ENCODE measurements at regions not wholly inside any gene's neighbourhood (a gene's known extent, or its start where the extent isn't known, plus 50 kb on each side); places are given as distances from the start of the nearest gene placed in this dataset.

DNA sequence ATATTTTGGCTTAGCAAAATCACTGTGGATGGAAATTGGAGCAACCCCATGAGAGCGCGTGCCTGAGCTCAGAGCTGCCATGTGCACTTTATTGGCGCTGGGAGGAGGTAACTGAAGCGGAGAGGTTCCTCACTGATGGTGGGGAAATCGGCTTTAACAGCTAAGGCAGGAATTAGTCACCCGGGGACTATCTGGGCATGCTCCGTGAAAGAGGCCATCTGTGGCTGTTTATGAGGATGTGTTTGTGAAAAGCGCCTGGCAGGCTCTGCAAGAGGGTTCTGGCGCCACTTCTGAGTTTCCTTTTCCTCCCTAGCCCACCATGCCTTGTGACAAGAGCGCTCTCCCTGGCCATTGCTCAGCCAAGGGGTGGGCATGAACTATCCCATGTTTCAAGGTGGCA lies 815.6 kb downstream of the UQCRFS1 start:
- ChIA-PET POLR2A (no interaction called here), CTCF (no interaction called here)
- no peak for DNase-seq (ENCODE audit: extremely low spot score)
- TF ChIP-seq FOXK2 (IDR thresholded peaks at IDR 0.05) (no peak), SUZ12 (IDR thresholded peaks at IDR 0.05) (no peak), SP1 (IDR thresholded peaks at IDR 0.05) (no peak), HDGF (IDR thresholded peaks at IDR 0.05; ENCODE audit: borderline replicate concordance) (no peak), ARNT (IDR thresholded peaks at IDR 0.05) (no peak), FOXM1 (IDR thresholded peaks at IDR 0.05; ENCODE audit: borderline replicate concordance) (no peak), L3MBTL2 (conservative IDR thresholded peaks at IDR 0.05) (no peak), TARDBP (IDR thresholded peaks at IDR 0.05) (no peak), LEF1 (IDR thresholded peaks at IDR 0.05; ENCODE audit: borderline replicate concordance) (no peak), CTBP1 (IDR thresholded peaks at IDR 0.05; ENCODE audit: borderline replicate concordance) (no peak), ELF4 (IDR thresholded peaks at IDR 0.05) (no peak), FOXA1 (IDR thresholded peaks at IDR 0.05) (no peak), BHLHE40 (IDR thresholded peaks at IDR 0.05; ENCODE audit: borderline replicate concordance) (no peak)
- TF ChIP-seq, protein P1, sequence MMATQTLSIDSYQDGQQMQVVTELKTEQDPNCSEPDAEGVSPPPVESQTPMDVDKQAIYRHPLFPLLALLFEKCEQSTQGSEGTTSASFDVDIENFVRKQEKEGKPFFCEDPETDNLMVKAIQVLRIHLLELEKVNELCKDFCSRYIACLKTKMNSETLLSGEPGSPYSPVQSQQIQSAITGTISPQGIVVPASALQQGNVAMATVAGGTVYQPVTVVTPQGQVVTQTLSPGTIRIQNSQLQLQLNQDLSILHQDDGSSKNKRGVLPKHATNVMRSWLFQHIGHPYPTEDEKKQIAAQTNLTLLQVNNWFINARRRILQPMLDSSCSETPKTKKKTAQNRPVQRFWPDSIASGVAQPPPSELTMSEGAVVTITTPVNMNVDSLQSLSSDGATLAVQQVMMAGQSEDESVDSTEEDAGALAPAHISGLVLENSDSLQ (IDR thresholded peaks at IDR 0.05) = no peak

DNA sequence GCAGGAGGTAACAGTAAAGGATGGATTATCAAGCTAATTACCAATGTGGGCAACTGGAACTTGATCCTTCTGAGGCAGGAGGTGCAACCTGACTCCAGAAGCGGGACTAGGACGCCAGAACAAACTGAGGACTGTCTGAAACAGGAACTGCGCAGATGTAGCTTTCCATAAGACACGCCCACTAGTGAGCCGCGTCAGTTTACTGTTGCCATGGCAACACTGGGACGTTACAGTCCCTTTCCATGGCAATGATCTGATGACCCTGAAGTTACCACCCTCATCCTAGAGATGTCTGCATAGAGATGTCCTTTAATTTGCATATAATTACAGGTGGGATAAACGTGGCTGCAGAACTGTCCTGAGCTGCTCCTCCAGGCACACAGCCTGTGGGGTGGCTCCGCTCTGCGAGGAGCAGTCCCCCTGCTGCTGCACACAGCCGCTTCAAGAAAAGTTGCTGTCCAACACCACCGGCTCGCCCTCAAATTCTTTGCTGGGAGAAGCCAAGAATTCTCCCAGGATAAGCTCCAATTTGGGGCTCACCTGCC lies 816.6 kb downstream of the UQCRFS1 start:
- ChIA-PET CTCF (no interaction called here), POLR2A (no interaction called here)
- no peak for DNase-seq (ENCODE audit: extremely low spot score)
- TF ChIP-seq TARDBP (IDR thresholded peaks at IDR 0.05) = no peak
- no peak for TF ChIP-seq FOXA1 (IDR thresholded peaks at IDR 0.05)
- TF ChIP-seq FOXK2 (IDR thresholded peaks at IDR 0.05) = no peak
- TF ChIP-seq, protein P1 (IDR thresholded peaks at IDR 0.05) = no peak
- no peak for TF ChIP-seq NFRKB (IDR thresholded peaks at IDR 0.05)
- TF ChIP-seq SUZ12 (IDR thresholded peaks at IDR 0.05) = no peak
- TF ChIP-seq FOXM1 (IDR thresholded peaks at IDR 0.05; ENCODE audit: borderline replicate concordance) = no peak
- no peak for TF ChIP-seq ARNT (IDR thresholded peaks at IDR 0.05)
- no peak for TF ChIP-seq BHLHE40 (IDR thresholded peaks at IDR 0.05; ENCODE audit: borderline replicate concordance)
- TF ChIP-seq LEF1 (IDR thresholded peaks at IDR 0.05; ENCODE audit: borderline replicate concordance) = no peak
- no peak for TF ChIP-seq CTBP1 (IDR thresholded peaks at IDR 0.05; ENCODE audit: borderline replicate concordance)
- no peak for TF ChIP-seq ZNF384 (IDR thresholded peaks at IDR 0.05)
- TF ChIP-seq ELF4 (IDR thresholded peaks at IDR 0.05) = no peak
- no peak for TF ChIP-seq HDGF (IDR thresholded peaks at IDR 0.05; ENCODE audit: borderline replicate concordance)
- TF ChIP-seq L3MBTL2 (conservative IDR thresholded peaks at IDR 0.05) = no peak
- TF ChIP-seq SP1 (IDR thresholded peaks at IDR 0.05) = no peak

DNA sequence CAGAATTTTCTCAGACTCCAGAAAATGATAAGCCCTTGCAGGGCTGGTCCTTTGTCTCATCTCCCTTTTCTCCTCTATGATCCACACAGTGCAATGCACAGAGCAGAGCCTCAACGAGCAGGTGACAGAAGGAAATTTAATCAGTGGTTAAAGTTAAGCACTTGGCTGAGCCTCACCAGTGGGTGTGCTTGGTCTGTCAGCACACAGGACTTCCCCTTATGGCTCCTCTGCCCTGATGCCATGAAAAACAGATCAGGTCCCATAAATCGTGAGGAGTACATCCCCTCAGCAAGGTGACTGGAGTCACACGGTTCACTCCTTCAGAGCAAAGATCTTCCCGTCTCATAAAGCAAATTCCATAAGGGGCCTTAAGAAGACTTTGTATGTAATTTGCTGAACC lies 818.2 kb downstream of the UQCRFS1 start:
- CTCF ChIA-PET = no interaction called here
- POLR2A ChIA-PET = no interaction called here
- TF ChIP-seq ARNT (IDR thresholded peaks at IDR 0.05) (no peak), NFRKB (IDR thresholded peaks at IDR 0.05) (no peak), LEF1 (IDR thresholded peaks at IDR 0.05; ENCODE audit: borderline replicate concordance) (no peak), TARDBP (IDR thresholded peaks at IDR 0.05) (no peak), ELF4 (IDR thresholded peaks at IDR 0.05) (no peak), HDGF (IDR thresholded peaks at IDR 0.05; ENCODE audit: borderline replicate concordance) (no peak), BHLHE40 (IDR thresholded peaks at IDR 0.05; ENCODE audit: borderline replicate concordance) (no peak), ZNF384 (IDR thresholded peaks at IDR 0.05) (no peak), FOXA1 (IDR thresholded peaks at IDR 0.05) (no peak)
- no peak for DNase-seq (ENCODE audit: extremely low spot score)

DNA sequence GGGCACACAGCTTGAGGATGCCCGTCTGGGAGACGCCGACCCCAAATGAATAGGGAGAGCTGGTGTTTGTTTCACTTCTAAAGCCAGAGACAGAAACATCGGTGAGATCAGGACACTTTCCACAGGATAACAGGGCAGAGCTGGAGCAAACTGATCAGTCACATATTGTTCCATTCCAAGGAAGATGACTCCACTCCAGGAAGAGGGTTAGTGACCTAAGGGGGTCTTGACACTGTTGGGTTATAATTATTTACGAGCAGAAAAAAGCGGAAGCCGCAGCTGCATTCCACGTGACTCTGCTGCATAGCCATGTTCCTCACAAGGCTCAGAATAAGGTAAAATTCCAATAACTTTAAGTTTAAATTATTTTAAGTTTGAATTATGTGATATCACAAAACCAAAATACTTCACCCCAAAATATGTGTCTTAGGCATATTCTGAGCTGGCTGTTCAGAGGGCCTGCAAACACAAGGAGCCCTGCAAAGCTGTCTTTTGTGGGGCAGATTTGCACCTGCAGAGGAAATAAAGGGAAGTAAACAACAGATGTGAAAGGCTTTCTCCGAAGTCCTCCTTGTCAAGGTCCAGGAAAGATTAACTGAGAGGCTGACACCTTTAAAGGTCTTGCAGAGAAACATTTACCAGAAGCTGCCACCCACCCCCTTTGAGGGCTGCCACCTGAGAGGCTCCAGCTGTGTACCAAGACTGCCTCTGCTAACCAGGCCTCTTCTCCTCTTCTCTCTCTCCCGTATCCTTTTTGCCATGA lies 819.2 kb downstream of the UQCRFS1 start:
- CTCF ChIA-PET = no interaction called here
- POLR2A ChIA-PET = no interaction called here
- DNase-seq (ENCODE audit: extremely low spot score) = no peak
- TF ChIP-seq ELF4 (IDR thresholded peaks at IDR 0.05) (no peak), SP1 (IDR thresholded peaks at IDR 0.05) (no peak), BHLHE40 (IDR thresholded peaks at IDR 0.05; ENCODE audit: borderline replicate concordance) (no peak), HDGF (IDR thresholded peaks at IDR 0.05; ENCODE audit: borderline replicate concordance) (no peak), CTBP1 (IDR thresholded peaks at IDR 0.05; ENCODE audit: borderline replicate concordance) (no peak), FOXM1 (IDR thresholded peaks at IDR 0.05; ENCODE audit: borderline replicate concordance) (no peak), NFRKB (IDR thresholded peaks at IDR 0.05) (no peak), ARNT (IDR thresholded peaks at IDR 0.05) (no peak), ZNF384 (IDR thresholded peaks at IDR 0.05) (no peak), FOXA1 (IDR thresholded peaks at IDR 0.05) (no peak)
- TF ChIP-seq, protein P1 (IDR thresholded peaks at IDR 0.05) = no peak

DNA sequence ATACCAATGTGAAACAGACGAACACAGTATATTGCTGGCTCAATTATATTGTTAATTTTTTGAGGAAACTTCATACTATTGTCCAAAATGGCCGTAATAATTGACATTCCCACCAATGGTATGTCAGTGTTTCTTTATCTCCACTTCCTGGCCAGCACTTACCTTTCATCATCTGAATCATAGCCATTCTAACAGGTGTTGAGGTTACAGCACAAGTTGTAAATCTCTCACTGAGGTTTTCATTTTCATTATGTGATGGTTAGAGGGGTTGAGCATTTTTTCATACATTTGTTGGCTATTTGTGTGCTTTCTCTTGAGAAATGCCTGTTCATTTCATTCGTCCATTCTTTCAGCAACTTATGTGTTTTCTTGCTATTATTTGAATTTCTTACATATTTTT lies 824.0 kb downstream of the UQCRFS1 start:
- ChIA-PET CTCF (no interaction called here), POLR2A (no interaction called here)
- no peak for TF ChIP-seq L3MBTL2 (conservative IDR thresholded peaks at IDR 0.05)
- no peak for TF ChIP-seq SP1 (IDR thresholded peaks at IDR 0.05)
- no peak for DNase-seq (ENCODE audit: extremely low spot score)

DNA sequence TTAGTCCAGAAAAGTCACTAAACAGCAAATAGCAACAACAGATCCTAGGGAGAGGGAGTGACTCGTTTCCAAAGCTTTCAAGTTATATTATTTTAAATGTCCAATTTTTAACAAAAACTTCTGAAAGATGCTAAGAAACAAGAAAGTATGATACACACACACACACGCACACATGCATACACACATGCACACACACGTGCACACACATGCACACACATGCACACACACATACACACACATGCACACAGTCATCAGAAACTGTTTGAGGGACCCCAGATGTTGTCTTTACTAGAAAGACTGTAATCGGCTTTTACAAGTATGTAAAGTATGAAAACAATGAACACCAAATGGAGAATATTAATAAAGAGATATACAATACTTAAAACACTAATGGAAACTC lies 825.4 kb downstream of the UQCRFS1 start:
- TF ChIP-seq FOXA1 (IDR thresholded peaks at IDR 0.05) = no peak
- TF ChIP-seq CTBP1 (IDR thresholded peaks at IDR 0.05; ENCODE audit: borderline replicate concordance) = no peak
- no peak for TF ChIP-seq ZNF384 (IDR thresholded peaks at IDR 0.05)
- TF ChIP-seq SUZ12 (IDR thresholded peaks at IDR 0.05) = no peak
- no peak for TF ChIP-seq NFRKB (IDR thresholded peaks at IDR 0.05)
- no peak for TF ChIP-seq TARDBP (IDR thresholded peaks at IDR 0.05)
- no peak for TF ChIP-seq BHLHE40 (IDR thresholded peaks at IDR 0.05; ENCODE audit: borderline replicate concordance)
- no peak for TF ChIP-seq L3MBTL2 (conservative IDR thresholded peaks at IDR 0.05)
- TF ChIP-seq HDGF (IDR thresholded peaks at IDR 0.05; ENCODE audit: borderline replicate concordance) = no peak
- no peak for TF ChIP-seq FOXK2 (IDR thresholded peaks at IDR 0.05)
- TF ChIP-seq FOXM1 (IDR thresholded peaks at IDR 0.05; ENCODE audit: borderline replicate concordance) = no peak
- TF ChIP-seq ELF4 (IDR thresholded peaks at IDR 0.05) = no peak
- no peak for TF ChIP-seq ARNT (IDR thresholded peaks at IDR 0.05)
- no peak for TF ChIP-seq LEF1 (IDR thresholded peaks at IDR 0.05; ENCODE audit: borderline replicate concordance)
- TF ChIP-seq, protein P1 (IDR thresholded peaks at IDR 0.05) = no peak
- TF ChIP-seq SP1 (IDR thresholded peaks at IDR 0.05) = no peak
- ChIA-PET CTCF (no interaction called here), POLR2A (no interaction called here)
- DNase-seq (ENCODE audit: extremely low spot score) = no peak
